22Rv1 (cell line): ENCODE measurements at regions not wholly inside any gene's neighbourhood (a gene's known extent, or its start where the extent isn't known, plus 50 kb on each side); places are given as distances from the start of the nearest gene placed in this dataset.

Source experiments
- H3K27ac ChIP-seq: fragments of 450-650 bp; 2 replicates; pipeline ENCODE4 v1.5.1; 2017
- CTCF ChIP-seq: fragments of 450-650 bp; IDR thresholded peaks from 2 replicates; pipeline ENCODE4 v1.5.1; 2017; ENCODE audit warnings: mild to moderate bottlenecking
- ZFX ChIP-seq: fragments of 450-650 bp; IDR thresholded peaks from 2 replicates; pipeline ENCODE4 v1.6.1; 2017; ENCODE audit warnings: antibody characterized with exemption, borderline replicate concordance

GRCh38 chr4:38598489-38598888 lies 65.5 kb upstream of the KLF3 start:
- no peak overlapping the region for H3K27ac ChIP-seq
- TF ChIP-seq ZFX (no peak), CTCF (no peak)

GRCh38 chr4:38600575-38600974 lies 63.4 kb upstream of the KLF3 start:
- no peak overlapping the region for H3K27ac ChIP-seq
- TF ChIP-seq CTCF (peak; percentile 9; the same call in 1 of the 2 replicates), ZFX (no peak)

- H3K27ac ChIP-seq = no peak overlapping the region
- no peak for TF ChIP-seq CTCF
- TF ChIP-seq ZFX = no peak
These were observed 62.6 kb upstream of the KLF3 start for GRCh38 chr4:38601244-38601915.

GRCh38 chr4:38601916-38602291 lies 62.1 kb upstream of the KLF3 start:
- no peak overlapping the region for H3K27ac ChIP-seq
- TF ChIP-seq ZFX (no peak), CTCF (no peak)

- TF ChIP-seq ZFX (no peak), CTCF (no peak)
- no peak overlapping the region for H3K27ac ChIP-seq
These were observed 60.3 kb upstream of the KLF3 start for GRCh38 chr4:38603652-38604051.

- H3K27ac ChIP-seq = peak overlapping the region; percentile 15; the same call in 1 of the 2 replicates
- no peak for TF ChIP-seq ZFX
- no peak for TF ChIP-seq CTCF
These were observed 58.7 kb upstream of the KLF3 start for GRCh38 chr4:38605181-38605752.
